Endothelial cell of umbilical vein (primary cell): ENCODE measurements at regions not wholly inside any gene's neighbourhood (a gene's known extent, or its start where the extent isn't known, plus 50 kb on each side); places are given as distances from the start of the nearest gene placed in this dataset.

ENCODE experiments used
- BruUV-seq: library from RNA; stranded (reverse); fragments of 400-500 nt; replicated peaks from 2 replicates; lab custom pipeline; 2021; lab: Mats Ljungman, UMichigan
- CTCF ChIA-PET: fragments of 300-600, 350-600 bp; sonication (Branson Sonifier 250); formaldehyde crosslinking; loops from one replicate; lab custom pipeline; 2021; ENCODE audit warnings: antibody characterized with exemption, inconsistent platforms; lab: Charles Lee
- POLR2A ChIA-PET: fragments of 300-600, 350-600 bp; sonication (Branson Sonifier 250); formaldehyde crosslinking; loops from one replicate; lab custom pipeline; 2021; ENCODE audit warnings: antibody characterized with exemption, inconsistent platforms; lab: Charles Lee
- DNase-seq: peaks from one replicate; pipeline ENCODE4 v3.0.0-alpha.2; 2011; ENCODE audit warnings: low read depth, low spot score
- FAIRE-seq: peaks from 2 replicates; lab custom pipeline; 2011; peaks lifted over from hg19 to GRCh38; lab: Jason Lieb, UNC
- H2AFZ ChIP-seq: 2 replicates; pipeline ENCODE4 v1.6.0; 2012; ENCODE audit warnings: low read depth, low read length, control low read depth, inconsistent platforms
- H3K27ac ChIP-seq: 2 replicates; pipeline ENCODE4 v1.5.1; 2011; ENCODE audit warnings: low read depth, mild to moderate bottlenecking, control low read depth, low read length, moderate library complexity; ENCODE audit not compliant: insufficient read depth
- H3K27me3 ChIP-seq, 2 experiments: 2 replicates each; pipeline versions ENCODE4 v1.6.0 to v1.6.1; 2011; ENCODE audit warnings: low read length in 2 of 2, mixed read lengths in 1 of 2; ENCODE audit not compliant: control insufficient read depth in 2 of 2, insufficient read depth in 2 of 2
- H3K36me3 ChIP-seq, 2 experiments: 2 replicates in 1 of 2; 3 replicates in 1 of 2; pipeline ENCODE4 v1.5.1; 2011; ENCODE audit warnings: low read length in 2 of 2, mild to moderate bottlenecking in 1 of 2, moderate library complexity in 1 of 2; ENCODE audit not compliant: control insufficient read depth in 2 of 2, insufficient read depth in 2 of 2; ENCODE audit errors: extremely low read depth in 1 of 2
- H3K4me1 ChIP-seq: 3 replicates; pipeline ENCODE4 v1.5.1; 2011; ENCODE audit warnings: mild to moderate bottlenecking, low read length; ENCODE audit not compliant: control insufficient read depth, insufficient read depth; ENCODE audit errors: extremely low read depth
- H3K4me2 ChIP-seq: 2 replicates; pipeline ENCODE4 v1.6.1; 2011; ENCODE audit warnings: low read length, control low read depth, mixed read lengths; ENCODE audit not compliant: insufficient read depth
- H3K4me3 ChIP-seq, 3 experiments: fragments of 200-600 bp in 1 of 3; sonication (generic), shearing (Covaris generic) in 1 of 3; replicated peaks in 1 of 3; 2 replicates each; pipeline ENCODE4 v1.5.1; 2011 to 2016; ENCODE audit warnings: control low read depth in 3 of 3, low read length in 3 of 3, mild to moderate bottlenecking in 2 of 3, inconsistent platforms in 1 of 3, low read depth in 1 of 3, moderate library complexity in 1 of 3; ENCODE audit not compliant: insufficient read depth in 1 of 3
- H3K79me2 ChIP-seq: 2 replicates; pipeline ENCODE4 v1.6.0; 2012; ENCODE audit warnings: low read length, inconsistent platforms; ENCODE audit not compliant: control insufficient read depth, insufficient read depth
- H3K9ac ChIP-seq: replicated peaks from 2 replicates; pipeline ENCODE3; 2011; ENCODE audit warnings: low read length, control low read depth; ENCODE audit not compliant: insufficient read depth; ENCODE audit errors: extremely low read depth
- H3K9me1 ChIP-seq: replicated peaks from 3 replicates; pipeline ENCODE4 v1.6.0; 2011; ENCODE audit warnings: mild to moderate bottlenecking, low read length; ENCODE audit not compliant: control insufficient read depth, insufficient read depth; ENCODE audit errors: extremely low read depth
- H3K9me3 ChIP-seq: replicated peaks from 2 replicates; pipeline ENCODE4 v1.5.1; 2012; ENCODE audit warnings: low read length, inconsistent platforms; ENCODE audit not compliant: control insufficient read depth, insufficient read depth
- H4K20me1 ChIP-seq: replicated peaks from 2 replicates; pipeline ENCODE3; 2011; ENCODE audit warnings: mild to moderate bottlenecking, low read length; ENCODE audit not compliant: control insufficient read depth, insufficient read depth; ENCODE audit errors: extremely low read depth
- CTCF ChIP-seq, 2 donors: IDR thresholded peaks; 1 replicate in 1 of 2; 2 replicates in 1 of 2; pipeline ENCODE4 v1.5.1; 2011; ENCODE audit warnings: low read length in 2 of 2, mild to moderate bottlenecking in 2 of 2, moderate library complexity in 2 of 2, control low read depth in 1 of 2, inconsistent platforms in 1 of 2, low read depth in 1 of 2; ENCODE audit not compliant: insufficient read depth in 1 of 2; ENCODE audit errors: extremely low read depth in 1 of 2
- EZH2 ChIP-seq: IDR thresholded peaks from 2 replicates; pipeline ENCODE4 v1.6.1; 2012; ENCODE audit warnings: borderline replicate concordance, low read depth, mild to moderate bottlenecking, moderate library complexity, low read length, inconsistent platforms; ENCODE audit not compliant: severe bottlenecking
- FOS ChIP-seq: IDR thresholded peaks from 2 replicates; pipeline ENCODE4 v1.6.1; 2011; ENCODE audit warnings: mild to moderate bottlenecking, low read length, moderate library complexity, borderline replicate concordance; ENCODE audit not compliant: insufficient read depth
- GATA2 ChIP-seq: IDR thresholded peaks from 2 replicates; pipeline ENCODE4 v1.7.0; 2011; ENCODE audit warnings: low read depth, mild to moderate bottlenecking, moderate library complexity, mixed read lengths, low read length; ENCODE audit not compliant: insufficient read length, insufficient read depth
- JUN ChIP-seq: IDR thresholded peaks from 2 replicates; pipeline ENCODE4 v1.6.1; 2011; ENCODE audit warnings: borderline replicate concordance, low read depth; ENCODE audit not compliant: insufficient read length, insufficient read depth
- MAX ChIP-seq: IDR thresholded peaks from 2 replicates; pipeline ENCODE4 v1.6.1; 2011; ENCODE audit not compliant: insufficient read depth, insufficient read length
- MYC ChIP-seq: IDR thresholded peaks from one replicate; pipeline ENCODE4 v1.6.1; 2011; ENCODE audit warnings: mild to moderate bottlenecking, low read depth, low read length
- POLR2A ChIP-seq: IDR thresholded peaks from 2 replicates; pipeline ENCODE4 v1.6.1; 2012; ENCODE audit warnings: low read depth, mild to moderate bottlenecking, control low read depth, low read length
- POLR2AphosphoS5 ChIP-seq: IDR thresholded peaks from 2 replicates; pipeline ENCODE4 v1.6.1; 2012; ENCODE audit warnings: low read depth, mild to moderate bottlenecking, control low read depth, low read length, moderate library complexity; ENCODE audit not compliant: insufficient read depth
- dilution Hi-C: fragments of 300-500 bp; cut with MboI; formaldehyde crosslinking; loops from one replicate; pipeline ENCODE4 v1.15.0; 2019; ENCODE audit warnings: low sequenced_read_pairs; ENCODE audit not compliant: extremely low pct_ligation_motif_present
- intact Hi-C: fragments of 100-400 bp; cut with micrococcal nuclease; formaldehyde crosslinking; loops from one replicate; pipeline ENCODE4 v1.10.0; 2022

GRCh38 chr10:89979726-89980125, 278.3 kb downstream of the KIF20B start:
- Histone ChIP-seq H3K9ac (no peak overlapping the region), H3K9me1 (no peaks in the 10 kb centered on the region), H4K20me1 (no peaks in the 10 kb centered on the region), H3K4me1 (no peaks in the 10 kb centered on the region), H2AFZ (no peak overlapping the region), H3K27ac (no peak overlapping the region), H3K79me2 (no peaks in the 10 kb centered on the region), H3K27me3 (no peaks in the 10 kb centered on the region), H3K4me3 (no peak overlapping the region), H3K4me2 (no peak overlapping the region), H3K9me3 (no peaks in the 10 kb centered on the region), H3K36me3 (no peaks in the 10 kb centered on the region)
- intact Hi-C loops (no loop called here), dilution Hi-C loops (no loop called here)
- TF ChIP-seq GATA2 (no peak), JUN (no peak)
- FAIRE-seq, result no peak
- no TSS peak for BruUV-seq
- CTCF ChIA-PET, result no interaction called here
- no peak for DNase-seq
- POLR2A ChIA-PET, result no interaction called here

DNA sequence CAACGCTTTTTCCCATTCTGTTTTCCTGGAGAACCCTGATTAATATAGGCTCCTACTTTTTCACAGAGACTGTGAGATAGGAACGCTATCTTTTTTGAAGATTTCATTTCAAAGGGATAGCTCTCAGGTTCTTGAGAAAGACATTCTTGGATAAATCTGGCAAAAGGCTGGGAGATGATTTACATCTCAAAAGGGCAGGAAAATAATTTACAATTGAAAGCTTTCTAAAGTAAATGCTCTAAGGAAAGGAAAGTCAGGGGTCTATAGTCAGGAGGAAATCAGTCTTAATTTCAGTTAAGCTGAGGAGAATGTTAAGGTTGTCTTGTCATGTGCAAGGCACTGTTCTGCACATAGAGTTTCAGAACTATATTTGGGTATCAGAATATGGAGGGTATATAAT, 278.8 kb downstream of the KIF20B start:
- Histone ChIP-seq H3K79me2 (no peaks in the 10 kb centered on the region), H3K4me2 (no peak overlapping the region), H4K20me1 (no peaks in the 10 kb centered on the region), H3K9ac (no peak overlapping the region), H3K4me1 (no peaks in the 10 kb centered on the region), H3K27ac (no peak overlapping the region), H3K9me1 (no peaks in the 10 kb centered on the region), H3K36me3 (no peaks in the 10 kb centered on the region), H2AFZ (no peak overlapping the region), H3K9me3 (no peaks in the 10 kb centered on the region), H3K4me3 (no peak overlapping the region), H3K27me3 (no peaks in the 10 kb centered on the region)
- POLR2A ChIA-PET, result no interaction called here
- intact Hi-C loops, result no loop called here
- TF ChIP-seq GATA2 (no peak), FOS (no peak), EZH2 (no peak), CTCF (IDR thresholded peaks at IDR 0.05; ENCODE audit: extremely low read depth in 1 of 2, insufficient read depth in 1 of 2, low read depth in 1 of 2, low read length in 2 of 2) (no peak), MAX (no peak), JUN (no peak), POLR2AphosphoS5 (no peak), MYC (no peak), POLR2A (no peak)
- BruUV-seq, result no TSS peak
- dilution Hi-C loops, result no loop called here
- DNase-seq (no peak), FAIRE-seq (no peak)
- CTCF ChIA-PET, result no interaction called here
